IPS DF 6.9 (cell line): ENCODE measurements at regions not wholly inside any gene's neighbourhood (a gene's known extent, or its start where the extent isn't known, plus 50 kb on each side); places are given as distances from the start of the nearest gene placed in this dataset.
A peak's percentile ranks its signal among the peaks of the same experiment; 100 is the strongest.

Experiments
- DNase-seq: peaks from one replicate; pipeline ENCODE4 v3.0.0-alpha.2; 2013; ENCODE audit warnings: low read depth, low spot score
- H3K27ac ChIP-seq: one replicate; pipeline ENCODE4 v1.5.1; 2013; ENCODE audit warnings: low read length, control low read depth
- H3K27me3 ChIP-seq: 2 replicates; pipeline ENCODE4 v1.6.1; 2013; ENCODE audit warnings: mild to moderate bottlenecking, low read length; ENCODE audit not compliant: control insufficient read depth, insufficient read depth
- H3K36me3 ChIP-seq: 2 replicates; pipeline ENCODE4 v1.6.1; 2013; ENCODE audit warnings: low read length; ENCODE audit not compliant: control insufficient read depth, insufficient read depth
- H3K4me1 ChIP-seq: 2 replicates; pipeline ENCODE4 v1.6.1; 2013; ENCODE audit warnings: low read length; ENCODE audit not compliant: control insufficient read depth, insufficient read depth
- H3K4me3 ChIP-seq: 2 replicates; pipeline ENCODE4 v1.5.1; 2013; ENCODE audit warnings: mild to moderate bottlenecking, low read length
- H3K9me3 ChIP-seq: 2 replicates; pipeline ENCODE4 v1.6.1; 2013; ENCODE audit warnings: low read length, inconsistent platforms; ENCODE audit not compliant: control insufficient read depth, insufficient read depth
- WGBS: extraction: QIAGEN DNeasy Blood & Tissue Kit; methylation state at CpG from one replicate; pipeline ENCODE4 v1.1.7; 2013; ENCODE audit warnings: mixed read lengths, missing lambda C conversion rate; ENCODE audit not compliant: insufficient read length, insufficient coverage; 5-methylcytosine and 5-hydroxymethylcytosine counted together

- H3K27me3 ChIP-seq, result no peaks in the 10 kb centered on the region
- H3K4me1 ChIP-seq, result no peaks in the 10 kb centered on the region
- no peak for DNase-seq
- H3K27ac ChIP-seq, result no peak overlapping the region
- no peaks in the 10 kb centered on the region for H3K36me3 ChIP-seq
- H3K4me3 ChIP-seq, result no peak overlapping the region
- H3K9me3 ChIP-seq, result no peaks in the 10 kb centered on the region
Observed at GRCh38 chr11:26127336-26127735, 204.6 kb upstream of the ANO3 start.

- Histone ChIP-seq H3K4me3 (no peak overlapping the region), H3K9me3 (no peaks in the 10 kb centered on the region), H3K27me3 (no peaks in the 10 kb centered on the region), H3K4me1 (no peaks in the 10 kb centered on the region), H3K27ac (no peak overlapping the region), H3K36me3 (no peaks in the 10 kb centered on the region)
- DNase-seq, result no peak
Observed at GRCh38 chr11:26131406-26131805, 200.5 kb upstream of the ANO3 start.

GRCh38 chr11:26134053-26134452, 197.9 kb upstream of the ANO3 start:
- Histone ChIP-seq H3K9me3 (no peaks in the 10 kb centered on the region), H3K27me3 (no peaks in the 10 kb centered on the region), H3K4me3 (no peak overlapping the region), H3K4me1 (no peaks in the 10 kb centered on the region), H3K36me3 (no peaks in the 10 kb centered on the region), H3K27ac (no peak overlapping the region)
- DNase-seq, result no peak
- no CpG with 5 or more reads among the region's 1 CpG for WGBS

GRCh38 chr11:26134481-26135355, 197.2 kb upstream of the ANO3 start:
- no CpG with 5 or more reads among the region's 6 CpGs for WGBS
- no peak overlapping the region for H3K4me3 ChIP-seq
- no peaks in the 10 kb centered on the region for H3K9me3 ChIP-seq
- H3K27ac ChIP-seq, result no peak overlapping the region
- H3K4me1 ChIP-seq, result no peaks in the 10 kb centered on the region
- DNase-seq, result peak; percentile 37
- H3K27me3 ChIP-seq, result no peaks in the 10 kb centered on the region
- no peaks in the 10 kb centered on the region for H3K36me3 ChIP-seq

GRCh38 chr11:26137651-26138050, 194.3 kb upstream of the ANO3 start:
- Histone ChIP-seq H3K27me3 (no peaks in the 10 kb centered on the region), H3K27ac (no peak overlapping the region), H3K9me3 (no peaks in the 10 kb centered on the region), H3K4me3 (no peak overlapping the region), H3K4me1 (no peaks in the 10 kb centered on the region), H3K36me3 (no peaks in the 10 kb centered on the region)
- WGBS, result no CpG with 5 or more reads among the region's 2 CpGs
- no peak for DNase-seq

- Histone ChIP-seq H3K4me1 (no peaks in the 10 kb centered on the region), H3K4me3 (no peak overlapping the region), H3K36me3 (no peaks in the 10 kb centered on the region), H3K9me3 (no peaks in the 10 kb centered on the region), H3K27me3 (no peaks in the 10 kb centered on the region), H3K27ac (no peak overlapping the region)
- DNase-seq, result no peak
- no CpG with 5 or more reads among the region's 1 CpG for WGBS
Observed at GRCh38 chr11:26142891-26143290, 189.0 kb upstream of the ANO3 start.

GRCh38 chr11:26143566-26144290, 188.2 kb upstream of the ANO3 start:
- DNase-seq, result no peak

GRCh38 chr11:26144291-26144690, 187.6 kb upstream of the ANO3 start:
- H3K9me3 ChIP-seq, result no peaks in the 10 kb centered on the region
- WGBS, result no CpG with 5 or more reads among the region's 2 CpGs
- no peak overlapping the region for H3K4me3 ChIP-seq
- no peaks in the 10 kb centered on the region for H3K36me3 ChIP-seq
- H3K27me3 ChIP-seq, result no peaks in the 10 kb centered on the region
- DNase-seq, result no peak
- H3K4me1 ChIP-seq, result no peaks in the 10 kb centered on the region
- H3K27ac ChIP-seq, result no peak overlapping the region

More at GRCh38 chr11:26143566-26144290, 188.2 kb upstream of the ANO3 start:
- Histone ChIP-seq H3K4me1 (no peaks in the 10 kb centered on the region), H3K4me3 (no peak overlapping the region), H3K27ac (no peak overlapping the region), H3K9me3 (no peaks in the 10 kb centered on the region), H3K27me3 (no peaks in the 10 kb centered on the region), H3K36me3 (no peaks in the 10 kb centered on the region)

GRCh38 chr11:26144911-26145310, 187.0 kb upstream of the ANO3 start:
- Histone ChIP-seq H3K4me3 (no peak overlapping the region), H3K9me3 (no peaks in the 10 kb centered on the region), H3K36me3 (no peaks in the 10 kb centered on the region), H3K4me1 (no peaks in the 10 kb centered on the region), H3K27me3 (no peaks in the 10 kb centered on the region), H3K27ac (no peak overlapping the region)
- no peak for DNase-seq

- Histone ChIP-seq H3K36me3 (no peaks in the 10 kb centered on the region), H3K9me3 (no peaks in the 10 kb centered on the region), H3K4me3 (no peak overlapping the region), H3K4me1 (no peaks in the 10 kb centered on the region), H3K27me3 (no peaks in the 10 kb centered on the region), H3K27ac (no peak overlapping the region)
- WGBS, result no CpG with 5 or more reads among the region's 21 CpGs
- no peak for DNase-seq
Observed at GRCh38 chr11:26149585-26149984, 182.3 kb upstream of the ANO3 start.

- Histone ChIP-seq H3K36me3 (no peaks in the 10 kb centered on the region), H3K4me3 (no peak overlapping the region), H3K27ac (no peak overlapping the region), H3K9me3 (no peaks in the 10 kb centered on the region), H3K27me3 (no peaks in the 10 kb centered on the region), H3K4me1 (no peaks in the 10 kb centered on the region)
- no CpG with 5 or more reads among the region's 8 CpGs for WGBS
- no peak for DNase-seq
Observed at GRCh38 chr11:26150031-26150430, 181.9 kb upstream of the ANO3 start.
